HCT116 (cell line): ENCODE measurements at regions not wholly inside any gene's neighbourhood (a gene's known extent, or its start where the extent isn't known, plus 50 kb on each side); places are given as distances from the start of the nearest gene placed in this dataset.

ENCODE experiments used
- ATAC-seq: fragments of 200-7000 bp; cut with Tn5 transposase; 2 replicates; pipeline ENCODE4 v1.9.1; 2020; ENCODE audit warnings: mild to moderate bottlenecking, moderate library complexity
- BruUV-seq: library from RNA; stranded (reverse); fragments of 400-500 nt; replicated peaks from 2 replicates; lab custom pipeline; 2021; lab: Mats Ljungman, UMichigan
- CTCF ChIA-PET: fragments of 300-600 bp; sonication (Branson Sonifier 250); formaldehyde crosslinking; loops from one replicate; lab custom pipeline; 2021; ENCODE audit warnings: antibody characterized with exemption; lab: Charles Lee
- POLR2A ChIA-PET: fragments of 300-600, 350-600 bp; sonication (Branson Sonifier 250); formaldehyde crosslinking; loops from one replicate; lab custom pipeline; 2021; ENCODE audit warnings: antibody characterized with exemption; lab: Charles Lee
- RAD21 ChIA-PET, 2 experiments: fragments of 300-600 bp; sonication (Branson Sonifier 250); formaldehyde crosslinking; loops; one replicate each; lab custom pipeline; 2023; ENCODE audit warnings: low total read pairs in 2 of 2; ENCODE audit not compliant: uncharacterized antibody in 2 of 2, unreplicated experiment in 2 of 2, low non-redundant PET in 1 of 2; lab: Charles Lee
- DNase-seq: peaks from one replicate; pipeline ENCODE4 v3.0.0-alpha.2; 2010; ENCODE audit warnings: low read depth, low spot score
- H2AFZ ChIP-seq: fragments of 200-600 bp; shearing (Covaris generic), sonication (generic); 2 replicates; pipeline ENCODE4 v1.6.1; 2017; ENCODE audit warnings: low read depth, mixed run types, mixed read lengths, antibody characterized with exemption, low read length; ENCODE audit not compliant: poor library complexity, severe bottlenecking
- H3K27ac ChIP-seq: 2 replicates; pipeline ENCODE4 v1.5.1; 2012; ENCODE audit warnings: low read depth, low read length
- H3K27me3 ChIP-seq: fragments of 200-600 bp; sonication (generic); 2 replicates; pipeline ENCODE4 v1.6.1; 2016; ENCODE audit warnings: mixed run types, low read length, mixed read lengths; ENCODE audit not compliant: insufficient read depth
- H3K36me3 ChIP-seq, 2 experiments: fragments of 200-500 bp in 1 of 2; fragments of 200-600 bp in 1 of 2; sonication (Bioruptor generic) in 1 of 2; sonication (generic) in 1 of 2; 2 replicates each; pipeline versions ENCODE4 v1.5.1 to v1.6.1; 2014 to 2016; ENCODE audit warnings: low read length in 2 of 2, inconsistent platforms in 1 of 2, mixed read lengths in 1 of 2, mixed run types in 1 of 2; ENCODE audit not compliant: insufficient read depth in 2 of 2, control insufficient read depth in 1 of 2
- H3K4me1 ChIP-seq, 2 experiments: fragments of 200-600 bp in 1 of 2; sonication (generic) in 1 of 2; 2 replicates each; pipeline versions ENCODE4 v1.5.1 to v1.6.1; 2012 to 2017; ENCODE audit warnings: low read length in 2 of 2, inconsistent platforms in 1 of 2, mild to moderate bottlenecking in 1 of 2, mixed read lengths in 1 of 2, mixed run types in 1 of 2, moderate library complexity in 1 of 2; ENCODE audit not compliant: insufficient read depth in 2 of 2, control insufficient read depth in 1 of 2
- H3K4me2 ChIP-seq: fragments of 200-600 bp; sonication (generic); 2 replicates; pipeline ENCODE4 v1.6.1; 2017; ENCODE audit warnings: mixed run types, low read length, mixed read lengths
- H3K4me3 ChIP-seq, 2 experiments: fragments of 200-600 bp in 1 of 2; sonication (generic) in 1 of 2; replicated peaks in 1 of 2; 2 replicates each; pipeline ENCODE4 v1.5.1; 2011 to 2016; ENCODE audit warnings: low read length in 2 of 2, control low read depth in 1 of 2, low read depth in 1 of 2, mild to moderate bottlenecking in 1 of 2, mixed read lengths in 1 of 2, mixed run types in 1 of 2
- H3K79me2 ChIP-seq: fragments of 200-600 bp; sonication (generic); 2 replicates; pipeline ENCODE4 v1.6.1; 2017; ENCODE audit warnings: mild to moderate bottlenecking, mixed run types, low read length, moderate library complexity, mixed read lengths; ENCODE audit not compliant: insufficient read depth
- H3K9ac ChIP-seq: fragments of 200-600 bp; sonication (generic); 2 replicates; pipeline ENCODE4 v1.6.1; 2016; ENCODE audit warnings: low read length, mixed read lengths
- H3K9me2 ChIP-seq: fragments of 200-600 bp; sonication (generic), shearing (Covaris generic); 2 replicates; pipeline ENCODE4 v1.6.1; 2017; ENCODE audit warnings: mixed run types, mild to moderate bottlenecking, moderate library complexity; ENCODE audit not compliant: insufficient read depth
- H3K9me3 ChIP-seq, 2 experiments: fragments of 200-500 bp in 1 of 2; fragments of 200-600 bp in 1 of 2; sonication (Bioruptor generic) in 1 of 2; sonication (generic) in 1 of 2; 2 replicates each; pipeline ENCODE4 v1.6.1; 2014 to 2017; ENCODE audit warnings: low read length in 2 of 2, mixed read lengths in 2 of 2, inconsistent platforms in 1 of 2, low read depth in 1 of 2, mild to moderate bottlenecking in 1 of 2, mixed run types in 1 of 2, moderate library complexity in 1 of 2; ENCODE audit not compliant: control insufficient read depth in 1 of 2, insufficient read depth in 1 of 2
- H4K20me1 ChIP-seq: fragments of 200-600 bp; sonication (generic), shearing (Covaris generic); 2 replicates; pipeline ENCODE4 v1.6.1; 2017; ENCODE audit warnings: mixed run types, mild to moderate bottlenecking, moderate library complexity; ENCODE audit not compliant: insufficient read depth
- ATF3 ChIP-seq: IDR thresholded peaks from 2 replicates; pipeline ENCODE4 v1.6.1; 2012
- CBX3 ChIP-seq: IDR thresholded peaks from 2 replicates; pipeline ENCODE4 v1.6.1; 2012; ENCODE audit warnings: low read depth
- CEBPB ChIP-seq: IDR thresholded peaks from 2 replicates; pipeline ENCODE4 v1.6.1; 2012; ENCODE audit warnings: low read depth
- EGR1 ChIP-seq: IDR thresholded peaks from 2 replicates; pipeline ENCODE4 v1.6.1; 2012; ENCODE audit warnings: low read depth
- ELF1 ChIP-seq: IDR thresholded peaks from 2 replicates; pipeline ENCODE4 v1.6.1; 2012; ENCODE audit warnings: low read depth, borderline replicate concordance
- EZH2 ChIP-seq: fragments of 200-600 bp; sonication (generic); IDR thresholded peaks from 2 replicates; pipeline ENCODE4 v1.6.1; 2017; ENCODE audit warnings: antibody characterized with exemption, mixed run types
- EZH2phosphoT487 ChIP-seq: fragments of 200-600 bp; IDR thresholded peaks from 2 replicates; pipeline ENCODE4 v1.6.1; 2018; ENCODE audit warnings: antibody characterized with exemption, borderline replicate concordance
- FOSL1 ChIP-seq: IDR thresholded peaks from 2 replicates; pipeline ENCODE4 v1.6.1; 2012; ENCODE audit warnings: low read depth
- JUND ChIP-seq: IDR thresholded peaks from 2 replicates; pipeline ENCODE4 v1.6.1; 2012
- POLR2A ChIP-seq: IDR thresholded peaks from 2 replicates; pipeline ENCODE4 v1.7.0; 2011; ENCODE audit warnings: borderline replicate concordance; ENCODE audit not compliant: insufficient read depth, insufficient read length; ENCODE audit errors: extremely low read depth
- POLR2AphosphoS5 ChIP-seq: IDR thresholded peaks from 2 replicates; pipeline ENCODE4 v1.6.1; 2011; ENCODE audit warnings: mild to moderate bottlenecking, low read depth, low read length, moderate library complexity
- RAD21 ChIP-seq: IDR thresholded peaks from 2 replicates; pipeline ENCODE4 v1.6.1; 2012; ENCODE audit warnings: low read depth, mild to moderate bottlenecking
- SP1 ChIP-seq: IDR thresholded peaks from 2 replicates; pipeline ENCODE4 v1.6.1; 2012; ENCODE audit warnings: low read depth
- TCF7L2 ChIP-seq: IDR thresholded peaks from 2 replicates; pipeline ENCODE4 v1.7.0; 2011; ENCODE audit warnings: borderline replicate concordance, inconsistent platforms; ENCODE audit not compliant: insufficient read depth, insufficient read length; ENCODE audit errors: extremely low read depth
- ZBTB33 ChIP-seq: IDR thresholded peaks from 2 replicates; pipeline ENCODE4 v1.6.1; 2011; ENCODE audit warnings: mild to moderate bottlenecking, low read length, moderate library complexity; ENCODE audit not compliant: insufficient replicate concordance; ENCODE audit errors: extremely low read depth
- intact Hi-C: fragments of 100-400 bp; cut with micrococcal nuclease; formaldehyde crosslinking; loops from 2 replicates; pipeline ENCODE4 v1.10.0; 2022
- TF ChIP-seq, protein P1 (sequence below), 3 experiments: fragments of 200-600 bp in 1 of 3; sonication (generic) in 1 of 3; IDR thresholded peaks in 2 of 3; conservative IDR thresholded peaks in 1 of 3; 2 replicates each; pipeline ENCODE4 v1.5.1; 2012 to 2017; ENCODE audit warnings: low read depth in 2 of 3, low read length in 2 of 3, antibody characterized with exemption in 1 of 3, borderline replicate concordance in 1 of 3, control low read depth in 1 of 3, mild to moderate bottlenecking in 1 of 3, mixed read lengths in 1 of 3, mixed run types in 1 of 3, moderate library complexity in 1 of 3; ENCODE audit not compliant: insufficient read depth in 1 of 3
- TF ChIP-seq, protein P2 (sequence below): IDR thresholded peaks from 2 replicates; pipeline ENCODE4 v1.6.1; 2012; ENCODE audit warnings: low read depth

GRCh38 chr13:76745261-76746200 lies 140.7 kb downstream of the KCTD12 start (continued):
- TF ChIP-seq, protein P1, sequence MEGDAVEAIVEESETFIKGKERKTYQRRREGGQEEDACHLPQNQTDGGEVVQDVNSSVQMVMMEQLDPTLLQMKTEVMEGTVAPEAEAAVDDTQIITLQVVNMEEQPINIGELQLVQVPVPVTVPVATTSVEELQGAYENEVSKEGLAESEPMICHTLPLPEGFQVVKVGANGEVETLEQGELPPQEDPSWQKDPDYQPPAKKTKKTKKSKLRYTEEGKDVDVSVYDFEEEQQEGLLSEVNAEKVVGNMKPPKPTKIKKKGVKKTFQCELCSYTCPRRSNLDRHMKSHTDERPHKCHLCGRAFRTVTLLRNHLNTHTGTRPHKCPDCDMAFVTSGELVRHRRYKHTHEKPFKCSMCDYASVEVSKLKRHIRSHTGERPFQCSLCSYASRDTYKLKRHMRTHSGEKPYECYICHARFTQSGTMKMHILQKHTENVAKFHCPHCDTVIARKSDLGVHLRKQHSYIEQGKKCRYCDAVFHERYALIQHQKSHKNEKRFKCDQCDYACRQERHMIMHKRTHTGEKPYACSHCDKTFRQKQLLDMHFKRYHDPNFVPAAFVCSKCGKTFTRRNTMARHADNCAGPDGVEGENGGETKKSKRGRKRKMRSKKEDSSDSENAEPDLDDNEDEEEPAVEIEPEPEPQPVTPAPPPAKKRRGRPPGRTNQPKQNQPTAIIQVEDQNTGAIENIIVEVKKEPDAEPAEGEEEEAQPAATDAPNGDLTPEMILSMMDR (IDR thresholded peaks at IDR 0.05 in 2 of 3, conservative IDR thresholded peaks at IDR 0.05 in 1 of 3; ENCODE audit: borderline replicate concordance in 1 of 3, insufficient read depth in 1 of 3, low read depth in 2 of 3, low read length in 2 of 3), result no peak
- TF ChIP-seq, all 23 proteins: peak for 0

DNA sequence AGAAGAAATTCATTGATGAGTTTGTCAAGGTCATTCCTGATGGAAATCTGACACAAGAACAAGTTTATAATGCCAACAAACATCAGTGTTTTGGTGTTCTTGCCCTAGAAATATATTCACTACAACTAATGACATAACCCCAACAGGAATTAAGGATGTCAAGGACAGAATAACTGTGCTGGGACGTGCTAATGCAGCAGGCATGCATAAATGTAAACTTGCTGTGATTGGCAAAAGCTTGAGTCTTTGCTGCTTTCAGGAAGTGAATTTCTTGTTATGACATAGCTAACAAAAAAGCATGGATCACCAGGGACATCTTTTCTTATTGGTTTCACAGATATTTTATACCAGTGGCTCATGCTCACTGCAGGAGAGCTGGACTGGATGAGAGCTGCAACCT lies 144.6 kb downstream of the KCTD12 start:
- DNase-seq (no peak), ATAC-seq (no peak)
- Histone ChIP-seq H3K79me2 (no peaks in the 10 kb centered on the region), H3K36me3 (no peaks in the 10 kb centered on the region), H3K9ac (no peak overlapping the region), H2AFZ (no peak overlapping the region), H4K20me1 (no peaks in the 10 kb centered on the region), H3K4me1 (no peaks in the 10 kb centered on the region), H3K9me3 (no peaks in the 10 kb centered on the region), H3K4me3 (no peak overlapping the region), H3K9me2 (no peaks in the 10 kb centered on the region), H3K4me2 (no peak overlapping the region), H3K27me3 (no peaks in the 10 kb centered on the region), H3K27ac (no peak overlapping the region)
- BruUV-seq, result no TSS peak
- ChIA-PET RAD21 (no interaction called here), CTCF (no interaction called here), POLR2A (no interaction called here)
- intact Hi-C loops, result no loop called here
- TF ChIP-seq POLR2A, result no peak
- TF ChIP-seq RAD21, result no peak
- TF ChIP-seq ELF1, result no peak
- no peak for TF ChIP-seq TCF7L2
- TF ChIP-seq ZBTB33, result no peak
- no peak for TF ChIP-seq EGR1
- no peak for TF ChIP-seq ATF3
- TF ChIP-seq EZH2, result no peak
- no peak for TF ChIP-seq POLR2AphosphoS5
- no peak for TF ChIP-seq CEBPB
- TF ChIP-seq JUND, result no peak
- TF ChIP-seq, protein P2, sequence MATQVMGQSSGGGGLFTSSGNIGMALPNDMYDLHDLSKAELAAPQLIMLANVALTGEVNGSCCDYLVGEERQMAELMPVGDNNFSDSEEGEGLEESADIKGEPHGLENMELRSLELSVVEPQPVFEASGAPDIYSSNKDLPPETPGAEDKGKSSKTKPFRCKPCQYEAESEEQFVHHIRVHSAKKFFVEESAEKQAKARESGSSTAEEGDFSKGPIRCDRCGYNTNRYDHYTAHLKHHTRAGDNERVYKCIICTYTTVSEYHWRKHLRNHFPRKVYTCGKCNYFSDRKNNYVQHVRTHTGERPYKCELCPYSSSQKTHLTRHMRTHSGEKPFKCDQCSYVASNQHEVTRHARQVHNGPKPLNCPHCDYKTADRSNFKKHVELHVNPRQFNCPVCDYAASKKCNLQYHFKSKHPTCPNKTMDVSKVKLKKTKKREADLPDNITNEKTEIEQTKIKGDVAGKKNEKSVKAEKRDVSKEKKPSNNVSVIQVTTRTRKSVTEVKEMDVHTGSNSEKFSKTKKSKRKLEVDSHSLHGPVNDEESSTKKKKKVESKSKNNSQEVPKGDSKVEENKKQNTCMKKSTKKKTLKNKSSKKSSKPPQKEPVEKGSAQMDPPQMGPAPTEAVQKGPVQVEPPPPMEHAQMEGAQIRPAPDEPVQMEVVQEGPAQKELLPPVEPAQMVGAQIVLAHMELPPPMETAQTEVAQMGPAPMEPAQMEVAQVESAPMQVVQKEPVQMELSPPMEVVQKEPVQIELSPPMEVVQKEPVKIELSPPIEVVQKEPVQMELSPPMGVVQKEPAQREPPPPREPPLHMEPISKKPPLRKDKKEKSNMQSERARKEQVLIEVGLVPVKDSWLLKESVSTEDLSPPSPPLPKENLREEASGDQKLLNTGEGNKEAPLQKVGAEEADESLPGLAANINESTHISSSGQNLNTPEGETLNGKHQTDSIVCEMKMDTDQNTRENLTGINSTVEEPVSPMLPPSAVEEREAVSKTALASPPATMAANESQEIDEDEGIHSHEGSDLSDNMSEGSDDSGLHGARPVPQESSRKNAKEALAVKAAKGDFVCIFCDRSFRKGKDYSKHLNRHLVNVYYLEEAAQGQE, result no peak
- TF ChIP-seq CBX3, result no peak
- TF ChIP-seq FOSL1, result no peak
- TF ChIP-seq SP1, result no peak
- no peak for TF ChIP-seq EZH2phosphoT487
